ENCODE measurements at regions not wholly inside any gene's neighbourhood (a gene's known extent, or its start where the extent isn't known, plus 50 kb on each side); places are given as distances from the start of the nearest gene placed in this dataset.

DNA sequence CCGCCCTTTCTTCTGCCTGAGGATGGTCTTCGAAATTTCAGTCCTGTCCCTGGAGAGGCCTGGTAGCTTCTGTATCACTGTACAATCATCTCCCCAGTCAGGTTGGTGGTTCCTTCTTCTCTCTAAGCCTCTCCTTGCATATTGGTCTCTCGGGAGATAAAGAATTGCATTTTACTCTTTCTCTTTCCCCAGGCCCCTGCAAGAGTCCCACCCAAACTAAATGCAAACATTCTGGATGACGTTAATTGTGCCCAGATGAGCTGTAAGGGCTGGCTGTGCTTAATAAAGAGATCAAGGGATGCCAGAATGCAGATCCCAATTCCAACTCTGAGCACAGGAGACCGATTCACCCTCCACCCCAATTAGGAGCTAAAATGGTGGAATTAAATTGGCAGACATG lies 835.4 kb upstream of the TMEM132C start:
- in situ Hi-C loops (cut with MboI; ENCODE audit: low pct_unique_long_range_greater_than_20kb, low sequenced_read_pairs, unreplicated experiment) = no loop called here
- TF ChIP-seq, protein P1, sequence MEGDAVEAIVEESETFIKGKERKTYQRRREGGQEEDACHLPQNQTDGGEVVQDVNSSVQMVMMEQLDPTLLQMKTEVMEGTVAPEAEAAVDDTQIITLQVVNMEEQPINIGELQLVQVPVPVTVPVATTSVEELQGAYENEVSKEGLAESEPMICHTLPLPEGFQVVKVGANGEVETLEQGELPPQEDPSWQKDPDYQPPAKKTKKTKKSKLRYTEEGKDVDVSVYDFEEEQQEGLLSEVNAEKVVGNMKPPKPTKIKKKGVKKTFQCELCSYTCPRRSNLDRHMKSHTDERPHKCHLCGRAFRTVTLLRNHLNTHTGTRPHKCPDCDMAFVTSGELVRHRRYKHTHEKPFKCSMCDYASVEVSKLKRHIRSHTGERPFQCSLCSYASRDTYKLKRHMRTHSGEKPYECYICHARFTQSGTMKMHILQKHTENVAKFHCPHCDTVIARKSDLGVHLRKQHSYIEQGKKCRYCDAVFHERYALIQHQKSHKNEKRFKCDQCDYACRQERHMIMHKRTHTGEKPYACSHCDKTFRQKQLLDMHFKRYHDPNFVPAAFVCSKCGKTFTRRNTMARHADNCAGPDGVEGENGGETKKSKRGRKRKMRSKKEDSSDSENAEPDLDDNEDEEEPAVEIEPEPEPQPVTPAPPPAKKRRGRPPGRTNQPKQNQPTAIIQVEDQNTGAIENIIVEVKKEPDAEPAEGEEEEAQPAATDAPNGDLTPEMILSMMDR (IDR thresholded peaks at IDR 0.05; ENCODE audit: extremely low read depth, insufficient read depth, missing control alignments) = no peak
- no peak for DNase-seq (ENCODE audit: low spot score)

DNA sequence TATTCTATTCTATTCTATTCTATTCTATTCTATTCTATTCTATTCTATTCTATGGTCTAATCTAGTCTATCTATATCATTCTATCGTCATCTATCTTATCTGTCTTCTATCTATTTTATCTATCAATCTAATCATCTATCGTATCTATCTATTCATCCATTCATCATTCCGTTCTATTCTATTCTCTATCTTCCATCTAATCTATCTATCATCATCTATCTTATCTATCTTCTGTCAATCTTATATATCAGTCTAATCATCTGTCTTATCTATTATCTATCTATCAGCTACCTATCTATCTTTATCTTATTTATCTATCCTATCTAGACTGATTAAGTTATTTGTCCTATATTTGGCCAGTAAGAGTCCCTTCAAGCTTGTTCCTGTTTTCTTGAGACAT lies 831.5 kb upstream of the TMEM132C start:
- TF ChIP-seq, protein P1 (IDR thresholded peaks at IDR 0.05; ENCODE audit: extremely low read depth, insufficient read depth, missing control alignments) = no peak
- DNase-seq (ENCODE audit: low spot score) = no peak
- in situ Hi-C loops (cut with MboI; ENCODE audit: low pct_unique_long_range_greater_than_20kb, low sequenced_read_pairs, unreplicated experiment) = no loop called here

DNA sequence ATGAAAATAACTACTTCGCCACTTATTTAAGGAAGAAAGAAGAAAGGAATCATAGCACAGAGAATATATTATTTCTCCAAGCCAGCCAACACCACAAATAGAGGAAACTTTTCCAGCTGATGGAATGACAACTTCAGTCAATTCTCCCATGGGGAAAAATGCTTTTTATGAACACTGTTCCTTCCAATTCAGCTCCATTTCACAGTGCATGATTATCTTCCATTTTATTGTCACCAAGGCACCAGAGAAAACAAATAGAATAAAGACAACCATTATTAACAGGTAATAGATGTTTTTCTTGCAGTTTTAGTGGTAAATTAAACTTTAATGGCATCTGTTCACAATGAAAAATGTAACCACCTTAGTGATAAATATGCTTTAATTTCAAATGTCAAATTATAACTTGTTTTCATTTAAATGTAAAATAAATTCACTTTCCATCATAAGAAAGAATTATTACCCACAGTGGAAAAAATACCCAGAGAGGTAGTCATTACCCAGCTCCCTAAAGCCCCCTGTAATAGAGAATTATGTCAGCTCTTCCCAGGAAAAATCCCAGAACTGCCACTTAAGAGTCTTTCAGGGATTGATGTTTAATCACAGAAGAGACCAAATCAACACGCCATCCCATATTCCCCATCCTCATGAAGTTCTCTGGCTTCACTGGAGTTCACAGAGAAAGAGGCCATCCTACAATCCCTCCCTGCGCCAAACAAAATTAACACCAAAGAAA lies 828.3 kb upstream of the TMEM132C start:
- in situ Hi-C loops (cut with MboI; ENCODE audit: low pct_unique_long_range_greater_than_20kb, low sequenced_read_pairs, unreplicated experiment) = no loop called here
- TF ChIP-seq, protein P1 (IDR thresholded peaks at IDR 0.05; ENCODE audit: extremely low read depth, insufficient read depth, missing control alignments) = no peak
- no peak for DNase-seq (ENCODE audit: low spot score)

DNA sequence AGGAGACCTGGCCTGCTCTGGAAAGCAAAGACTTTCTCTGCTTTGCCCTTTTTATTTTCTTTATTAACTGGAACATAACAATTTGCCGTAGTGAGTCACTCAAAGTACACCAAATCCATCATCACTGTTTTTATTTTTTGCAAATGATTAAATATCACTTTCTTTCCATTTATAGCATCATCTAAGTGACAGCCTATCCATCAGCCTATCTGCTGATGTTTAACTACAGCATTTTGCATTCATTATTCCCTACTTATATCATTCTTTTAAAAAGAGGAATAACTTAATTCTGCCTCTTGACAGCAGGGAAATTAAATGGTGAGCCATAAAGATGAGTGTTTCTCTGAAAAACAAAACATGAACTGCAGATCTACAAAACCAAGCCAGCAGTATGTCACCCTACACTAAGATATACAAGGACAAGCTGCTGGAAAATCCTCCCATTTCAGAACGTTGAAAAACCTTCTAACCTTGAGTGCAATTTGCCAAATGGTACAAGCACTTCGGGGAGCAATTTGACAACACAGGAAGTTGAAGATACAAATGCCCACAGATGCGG lies 821.3 kb upstream of the TMEM132C start:
- DNase-seq (ENCODE audit: low spot score) = no peak
- TF ChIP-seq, protein P1 (IDR thresholded peaks at IDR 0.05; ENCODE audit: extremely low read depth, insufficient read depth, missing control alignments) = no peak
- in situ Hi-C loops (cut with MboI; ENCODE audit: low pct_unique_long_range_greater_than_20kb, low sequenced_read_pairs, unreplicated experiment) = no loop called here

DNA sequence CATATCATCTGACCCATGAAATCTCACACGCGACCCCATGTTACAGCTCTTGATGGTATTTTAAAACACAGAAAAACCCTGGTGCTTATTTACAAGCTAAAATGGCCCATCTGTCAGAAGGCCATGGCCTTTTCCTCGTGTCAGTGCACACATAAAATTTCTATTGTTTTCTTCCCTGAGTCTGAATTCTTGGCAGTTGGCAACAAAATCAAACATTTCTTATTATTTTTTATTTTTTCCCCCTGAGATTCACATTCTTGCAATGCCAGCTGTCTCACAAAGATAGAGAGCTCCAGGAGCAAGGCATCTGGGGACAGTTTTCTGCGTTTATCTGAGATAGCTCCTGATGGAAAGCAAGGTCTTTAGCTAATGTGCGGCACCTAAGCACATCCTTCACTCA lies 818.1 kb upstream of the TMEM132C start:
- TF ChIP-seq, protein P1 (IDR thresholded peaks at IDR 0.05; ENCODE audit: extremely low read depth, insufficient read depth, missing control alignments) = no peak
- in situ Hi-C loops (cut with MboI; ENCODE audit: low pct_unique_long_range_greater_than_20kb, low sequenced_read_pairs, unreplicated experiment) = no loop called here
- no peak for DNase-seq (ENCODE audit: low spot score)

DNA sequence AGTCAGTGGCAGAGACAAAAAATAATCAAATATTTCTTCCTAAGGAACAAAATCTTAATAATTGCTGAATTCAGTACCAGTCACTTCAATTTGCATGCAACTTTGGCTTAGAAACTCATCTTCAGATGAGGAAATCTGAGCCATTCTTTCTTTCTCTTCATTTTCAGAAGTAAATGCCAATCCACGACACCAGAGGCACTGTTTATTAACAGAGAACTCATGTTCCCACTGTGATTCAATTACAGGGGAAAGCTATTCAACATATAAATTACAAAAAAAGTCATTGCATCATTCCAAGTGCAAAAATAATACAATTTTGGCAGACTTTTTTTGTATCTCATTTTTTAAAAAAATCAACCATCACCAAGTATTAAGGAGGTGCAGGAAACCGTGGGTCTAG lies 816.1 kb upstream of the TMEM132C start:
- TF ChIP-seq, protein P1 (IDR thresholded peaks at IDR 0.05; ENCODE audit: extremely low read depth, insufficient read depth, missing control alignments) = no peak
- DNase-seq (ENCODE audit: low spot score) = no peak
- in situ Hi-C loops (cut with MboI; ENCODE audit: low pct_unique_long_range_greater_than_20kb, low sequenced_read_pairs, unreplicated experiment) = no loop called here

All from GM13977 (cell line).